RWPE1 (cell line): ENCODE measurements at regions not wholly inside any gene's neighbourhood (a gene's known extent, or its start where the extent isn't known, plus 50 kb on each side); places are given as distances from the start of the nearest gene placed in this dataset.

Experiments used
- CTCF ChIA-PET: fragments of 350-600 bp; sonication (Branson Sonifier 250); formaldehyde crosslinking; extraction: SDS; loops from one replicate; lab custom pipeline; 2021; lab: Yijun Ruan, JAX
- POLR2A ChIA-PET: fragments of 400-600 bp; formaldehyde crosslinking; extraction: SDS; loops from one replicate; lab custom pipeline; 2020; ENCODE audit warnings: antibody characterized with exemption; ENCODE audit not compliant: low non-redundant PET; lab: Yijun Ruan, JAX
- DNase-seq: peaks from one replicate; pipeline ENCODE4 v3.0.0; 2012; ENCODE audit warnings: low spot score
- H3K27ac ChIP-seq: fragments of 450-650 bp; 2 replicates; pipeline ENCODE4 v1.5.1; 2017
- CTCF ChIP-seq: fragments of 450-650 bp; conservative IDR thresholded peaks from 2 replicates; pipeline ENCODE4 v1.5.1; 2017; ENCODE audit warnings: low read depth, mild to moderate bottlenecking

- no peak for TF ChIP-seq CTCF
- ChIA-PET POLR2A (no interaction called here), CTCF (no interaction called here)
- no peak overlapping the region for H3K27ac ChIP-seq
- no peak for DNase-seq
Measured at GRCh38 chr13:94920578-94920977, 208.2 kb upstream of the SOX21 start.

- POLR2A ChIA-PET = interaction anchor here (0.6 kb wide), 1 partner anchor 169 kb away, joined by 3 read pairs; no protein-coding TSS in a partner anchor
- no peak for TF ChIP-seq CTCF
- DNase-seq = no peak
- CTCF ChIA-PET = interaction anchor here (0.7 kb wide), 1 partner anchor 244 kb away, joined by 3 read pairs; no protein-coding TSS in a partner anchor
- no peak overlapping the region for H3K27ac ChIP-seq
Measured at GRCh38 chr13:94917824-94918223, 205.5 kb upstream of the SOX21 start.

- no peak for DNase-seq
- ChIA-PET CTCF (no interaction called here), POLR2A (no interaction called here)
- no peak for TF ChIP-seq CTCF
- no peak overlapping the region for H3K27ac ChIP-seq
Measured at GRCh38 chr13:94914895-94915294, 202.6 kb upstream of the SOX21 start.

- DNase-seq = no peak
- no peak overlapping the region for H3K27ac ChIP-seq
- POLR2A ChIA-PET = no interaction called here
- CTCF ChIA-PET = no interaction called here
- TF ChIP-seq CTCF = no peak
Measured at GRCh38 chr13:94906605-94907004, 194.3 kb upstream of the SOX21 start.

- TF ChIP-seq CTCF = no peak
- H3K27ac ChIP-seq = no peak overlapping the region
- DNase-seq = no peak
- CTCF ChIA-PET = no interaction called here
- POLR2A ChIA-PET = no interaction called here
Measured at GRCh38 chr13:94902722-94903407, 190.5 kb upstream of the SOX21 start.

GRCh38 chr13:94901070-94901469 lies 188.7 kb upstream of the SOX21 start:
- CTCF ChIA-PET = no interaction called here
- TF ChIP-seq CTCF = no peak
- no peak for DNase-seq
- H3K27ac ChIP-seq = no peak overlapping the region
- POLR2A ChIA-PET = no interaction called here
